GM19239 (cell line): ENCODE measurements at regions not wholly inside any gene's neighbourhood (a gene's known extent, or its start where the extent isn't known, plus 50 kb on each side); places are given as distances from the start of the nearest gene placed in this dataset.
"Not testable (repeated sequence)": the region's sequence is repeated elsewhere in the genome, so short reads cannot be mapped to it uniquely, and the experiment has no call there.

Experiments
- DNase-seq: peaks from one replicate; pipeline ENCODE4 v3.0.0; 2011; ENCODE audit warnings: low spot score; ENCODE audit not compliant: insufficient read length
- FAIRE-seq: peaks from 2 replicates; lab custom pipeline; 2011; peaks lifted over from hg19 to GRCh38; lab: Jason Lieb, UNC

DNA sequence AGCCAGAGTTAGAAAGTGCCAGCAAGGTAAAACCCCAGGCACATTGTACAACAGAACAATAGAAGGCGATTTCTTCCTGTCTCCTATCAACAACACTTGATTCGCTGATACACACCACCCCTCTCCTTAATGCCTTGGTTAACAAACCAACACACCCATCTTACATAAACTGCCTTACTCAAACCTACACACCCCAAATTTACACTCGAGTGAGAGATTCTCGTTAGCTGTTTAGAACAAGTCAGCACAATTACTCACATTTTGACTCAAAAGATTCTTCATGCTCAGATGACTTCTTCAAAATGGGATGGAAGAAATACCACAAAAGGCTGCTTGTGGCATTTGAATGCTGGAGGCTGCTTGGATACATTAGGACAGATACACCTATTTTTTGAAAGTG is 80.0 kb upstream of the FOXQ1 start:
- FAIRE-seq: no peak
- no peak for DNase-seq

GRCh38 chr6:1230689-1231605 is 81.0 kb upstream of the FOXQ1 start:
- DNase-seq: no peak
- FAIRE-seq: no peak

DNA sequence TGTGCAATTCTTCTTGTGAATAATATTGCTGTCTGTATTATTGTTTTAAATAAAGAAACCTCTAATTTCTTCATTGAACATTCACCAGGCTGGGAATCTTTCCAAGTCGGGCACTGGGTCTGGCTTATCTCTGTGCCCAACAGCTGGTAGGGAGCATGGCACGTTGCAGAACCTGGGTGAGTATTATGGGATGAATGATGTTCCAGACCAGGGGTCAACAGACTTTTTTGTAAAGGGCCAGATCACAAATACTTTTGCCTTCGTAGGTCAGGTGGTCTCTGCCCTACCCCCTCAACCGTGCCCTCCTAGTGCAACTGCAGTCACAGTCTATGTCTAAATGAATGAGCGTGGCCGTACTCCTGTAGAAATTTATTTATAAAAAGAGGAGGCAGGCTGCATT is 81.6 kb upstream of the FOXQ1 start:
- DNase-seq (no peak), FAIRE-seq (no peak)

GRCh38 chr6:1229808-1230207 is 82.1 kb upstream of the FOXQ1 start:
- no peak for FAIRE-seq
- DNase-seq: no peak

DNA sequence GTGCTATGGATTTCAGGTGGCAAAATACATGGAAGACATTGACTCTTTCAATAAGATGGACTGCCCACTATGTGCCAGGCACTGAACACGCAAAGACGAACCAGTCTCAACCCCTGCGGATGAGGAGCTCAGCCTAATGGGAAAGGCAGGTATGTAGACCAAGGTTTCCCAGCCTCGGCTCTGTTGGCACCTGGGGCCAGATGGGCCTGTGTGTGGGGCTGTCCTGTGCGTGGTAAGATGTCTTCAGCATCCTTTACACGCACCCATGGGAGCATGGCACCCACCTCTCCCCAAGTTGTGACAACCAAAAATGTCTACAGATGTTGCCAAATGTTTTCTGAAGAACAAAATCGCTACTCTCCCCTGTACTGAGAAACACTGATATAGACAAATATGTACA is 82.6 kb upstream of the FOXQ1 start:
- DNase-seq: no peak
- no peak for FAIRE-seq

DNA sequence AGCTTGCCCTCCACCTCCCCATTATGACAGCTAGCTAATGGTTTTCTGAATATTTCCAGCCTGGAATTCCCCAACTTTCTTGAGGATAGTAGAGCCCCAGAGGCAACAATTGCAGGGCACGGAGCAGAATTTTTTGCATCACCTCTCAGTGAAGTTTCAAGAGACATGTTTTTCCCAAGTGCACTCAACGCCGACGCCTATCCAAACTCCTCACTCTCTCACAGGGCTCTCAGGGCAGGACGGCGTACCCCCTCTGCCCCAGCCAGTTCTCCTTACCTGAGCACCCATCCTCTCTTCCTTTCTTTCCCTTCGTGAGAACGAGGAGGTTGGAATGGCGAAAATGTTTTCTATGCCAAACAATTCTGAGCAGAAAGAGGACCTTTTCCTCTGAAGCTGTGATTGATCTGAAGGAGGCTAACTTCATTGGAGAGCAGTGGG is 83.1 kb upstream of the FOXQ1 start:
- DNase-seq (no peak), FAIRE-seq (no peak)

- FAIRE-seq: no peak
- no peak for DNase-seq
These were observed 83.8 kb upstream of the FOXQ1 start for GRCh38 chr6:1227935-1228753.

- DNase-seq: no peak
- FAIRE-seq: no peak
These were observed 84.3 kb upstream of the FOXQ1 start for GRCh38 chr6:1227600-1227934.

DNA sequence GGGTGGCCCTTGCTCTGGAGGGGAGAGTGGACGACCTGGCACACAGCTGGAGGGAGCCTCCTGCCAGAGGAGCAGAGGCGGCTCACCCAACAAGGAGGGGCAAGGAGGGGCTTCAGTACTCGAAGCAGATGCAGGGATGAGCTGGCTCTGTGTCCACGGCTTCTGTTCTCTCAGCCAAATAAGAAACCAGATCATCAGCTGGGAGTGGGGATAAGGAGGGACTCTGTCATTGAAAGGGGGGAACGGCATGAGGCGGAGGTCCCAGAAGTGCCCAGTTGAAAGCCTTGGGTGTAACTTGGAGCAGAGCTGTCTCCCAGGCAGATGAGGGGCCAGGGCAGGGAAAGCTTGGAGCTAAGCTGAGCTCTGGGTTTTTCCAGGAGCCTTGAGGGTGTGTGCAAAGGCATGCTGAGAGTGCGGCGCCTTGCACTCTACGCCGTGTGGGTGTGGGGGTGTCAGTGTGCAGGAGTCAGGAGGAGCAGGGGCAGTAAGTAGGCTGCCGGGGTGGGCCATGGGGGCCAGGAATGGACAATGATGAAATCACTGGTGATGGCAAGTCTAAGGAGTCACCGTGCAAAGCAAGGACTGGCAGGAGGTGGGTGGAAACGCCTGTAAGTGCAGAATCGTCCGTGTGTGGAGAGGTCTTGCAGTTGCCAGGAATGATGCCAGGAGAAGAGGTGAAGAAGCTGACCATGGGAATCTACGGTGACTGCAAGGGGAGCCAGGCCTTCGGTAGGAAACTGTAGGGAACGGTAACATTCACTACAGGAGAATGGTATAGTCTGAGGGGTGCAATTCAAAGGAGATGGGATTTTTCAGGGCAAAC is 85.4 kb upstream of the FOXQ1 start:
- DNase-seq (no peak), FAIRE-seq (no peak)

- FAIRE-seq: no peak
- no peak for DNase-seq
These were observed 87.4 kb upstream of the FOXQ1 start for GRCh38 chr6:1224514-1224913.

- DNase-seq (no peak), FAIRE-seq (no peak)
These were observed 88.9 kb upstream of the FOXQ1 start for GRCh38 chr6:1222728-1223595.

DNA sequence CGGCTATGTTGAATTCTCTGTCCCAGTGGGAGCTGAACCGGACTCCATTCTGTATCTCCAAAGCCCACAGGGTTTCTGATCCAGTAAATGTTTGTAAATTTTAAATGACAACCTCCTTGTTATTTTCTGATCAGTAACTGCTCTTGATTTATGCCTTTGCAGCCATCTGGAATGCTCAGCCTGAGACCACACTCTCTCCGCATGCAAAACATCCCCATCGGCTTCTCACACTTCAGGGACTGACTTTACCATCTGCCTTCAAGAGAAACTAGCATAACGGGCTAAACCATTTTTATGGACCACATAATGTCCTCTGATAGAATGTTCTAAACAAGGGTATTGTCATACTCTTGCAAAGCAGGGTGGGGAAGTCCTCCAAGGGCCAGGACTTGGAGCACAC is 94.5 kb upstream of the FOXQ1 start:
- DNase-seq: no peak
- no peak for FAIRE-seq

DNA sequence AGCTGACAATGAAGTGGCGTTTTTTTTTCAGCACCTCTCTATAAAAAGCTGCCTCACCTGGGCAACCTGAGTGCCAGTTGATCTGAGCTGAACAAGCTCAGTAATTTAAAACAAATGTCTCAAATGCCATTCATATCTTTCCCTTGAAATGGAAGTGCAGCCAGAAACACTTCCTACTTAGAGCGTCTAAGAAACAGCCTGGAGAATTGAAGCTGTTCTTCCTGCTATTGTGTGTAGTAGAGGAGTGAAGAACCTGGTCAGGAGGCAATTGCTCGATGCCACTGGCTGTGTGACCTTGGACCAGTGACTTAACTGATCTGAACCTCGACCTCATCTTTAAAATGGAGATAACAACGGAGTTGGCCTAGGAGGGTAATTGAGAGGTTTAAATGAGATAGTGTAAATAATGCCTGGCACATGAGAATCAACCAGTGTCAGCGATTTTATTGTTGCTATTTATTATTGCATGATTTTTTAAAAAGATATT is 95.4 kb upstream of the FOXQ1 start:
- FAIRE-seq (no peak), DNase-seq (no peak)

GRCh38 chr6:1215884-1216487 is 95.9 kb upstream of the FOXQ1 start:
- FAIRE-seq: no peak

GRCh38 chr6:1215023-1215422 is 96.9 kb upstream of the FOXQ1 start:
- no peak for DNase-seq
- FAIRE-seq: no peak

More at GRCh38 chr6:1215884-1216487, 95.9 kb upstream of the FOXQ1 start:
- no peak for DNase-seq

- no peak for DNase-seq
- FAIRE-seq: no peak
These were observed 99.0 kb upstream of the FOXQ1 start for GRCh38 chr6:1212919-1213318.

- not testable (repeated sequence) for FAIRE-seq, DNase-seq
These were observed 99.8 kb upstream of the FOXQ1 start for GRCh38 chr6:1212138-1212537.

DNA sequence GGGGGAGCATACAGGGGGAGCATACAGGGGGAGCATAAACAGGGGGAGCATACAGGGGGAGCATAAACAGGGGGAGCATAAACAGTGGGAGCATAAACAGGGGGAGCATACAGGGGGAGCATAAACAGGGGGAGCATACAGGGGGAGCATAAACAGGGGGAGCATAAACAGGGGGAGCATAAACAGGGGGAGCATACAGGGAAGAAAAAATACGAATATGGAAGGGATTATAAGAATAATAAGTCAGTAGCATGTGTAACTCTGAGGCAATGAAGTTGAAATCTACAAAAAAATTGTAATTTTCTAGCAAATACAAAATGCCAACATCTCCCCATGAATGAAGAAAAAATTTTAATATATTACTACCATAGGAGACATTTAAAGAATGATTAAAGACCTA is 101.3 kb upstream of the FOXQ1 start:
- DNase-seq, FAIRE-seq: not testable (repeated sequence)

DNA sequence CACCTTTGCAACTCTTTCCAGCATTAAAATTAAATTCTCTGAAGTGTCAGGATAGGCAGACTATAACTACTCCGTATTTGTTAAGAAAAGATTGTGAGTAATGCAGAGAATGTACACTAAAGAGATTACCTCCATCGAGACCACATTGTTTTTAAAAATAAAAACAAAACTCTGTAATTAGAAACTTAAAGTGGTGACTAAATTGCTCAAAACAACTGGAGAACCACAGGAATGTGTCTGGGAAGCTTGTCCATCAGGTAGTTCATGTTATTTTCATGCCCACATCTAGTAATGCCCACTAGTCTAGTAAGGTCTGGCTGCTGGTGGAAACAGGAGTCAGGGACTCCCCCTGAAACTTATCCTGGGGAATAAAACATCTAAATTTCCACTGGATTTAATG is 103.0 kb upstream of the FOXQ1 start:
- DNase-seq: no peak

More for the DNA sequence above, 103.0 kb upstream of the FOXQ1 start:
- FAIRE-seq: no peak
